LNCaP clone FGC (cell line): ENCODE measurements at regions not wholly inside any gene's neighbourhood (a gene's known extent, or its start where the extent isn't known, plus 50 kb on each side); places are given as distances from the start of the nearest gene placed in this dataset.

Experiments used
- DNase-seq: peaks from one replicate; pipeline ENCODE4 v3.0.0-alpha.2; 2011; ENCODE audit warnings: low read depth
- H3K4me3 ChIP-seq: 2 replicates; pipeline ENCODE4 v1.5.1; 2011; ENCODE audit warnings: mild to moderate bottlenecking, low read depth, low read length, control low read depth
- CTCF ChIP-seq: IDR thresholded peaks from 2 replicates; pipeline ENCODE4 v1.5.1; 2012; ENCODE audit warnings: mild to moderate bottlenecking; ENCODE audit not compliant: control insufficient read depth, insufficient read depth; ENCODE audit errors: extremely low read depth

DNA sequence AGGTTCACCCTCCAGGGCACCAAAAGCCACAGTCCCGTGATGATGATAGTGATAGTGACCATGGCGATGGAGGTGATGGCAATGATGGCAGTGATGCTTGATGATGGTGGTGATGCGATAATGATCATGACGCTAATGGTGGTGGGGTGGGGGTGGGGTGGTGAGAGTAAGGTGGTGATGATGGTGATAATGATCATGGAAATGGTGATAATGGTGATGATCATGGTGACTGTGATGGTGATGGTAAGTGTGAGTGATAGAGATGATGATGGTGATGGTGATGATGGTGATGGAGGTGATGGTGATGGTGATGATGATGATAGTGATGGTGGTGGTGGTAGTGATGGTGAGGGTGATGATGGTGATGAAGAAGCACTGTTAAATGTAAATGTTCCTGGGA is 96.9 kb downstream of the SYNE3 start:
- no peak for DNase-seq
- TF ChIP-seq CTCF = no peak
- no peak overlapping the region for H3K4me3 ChIP-seq

- H3K4me3 ChIP-seq = no peak overlapping the region
- no peak for TF ChIP-seq CTCF
- no peak for DNase-seq
These were observed 97.6 kb downstream of the SYNE3 start for GRCh38 chr14:95418858-95419257.

DNA sequence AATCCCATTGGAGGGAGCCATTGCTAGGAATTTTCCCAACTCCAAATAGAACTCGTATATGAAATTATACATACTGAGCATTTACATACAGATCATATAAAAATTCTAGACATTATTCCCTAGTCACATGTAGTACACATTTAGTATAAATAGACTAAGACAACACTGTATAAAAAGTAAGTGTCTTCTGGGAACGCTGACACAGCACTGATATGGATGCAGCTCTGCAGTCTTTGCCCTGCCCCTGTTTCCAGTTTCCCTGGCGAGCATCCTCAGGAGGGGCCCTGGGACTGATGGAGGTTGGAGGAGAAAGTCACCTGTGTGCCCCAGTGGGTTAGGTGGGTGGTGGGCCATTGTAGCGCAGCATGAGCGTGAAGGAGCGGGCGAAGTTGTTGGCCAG is 97.8 kb upstream of the CLMN start:
- H3K4me3 ChIP-seq = no peak overlapping the region
- TF ChIP-seq CTCF = no peak
- DNase-seq = no peak

DNA sequence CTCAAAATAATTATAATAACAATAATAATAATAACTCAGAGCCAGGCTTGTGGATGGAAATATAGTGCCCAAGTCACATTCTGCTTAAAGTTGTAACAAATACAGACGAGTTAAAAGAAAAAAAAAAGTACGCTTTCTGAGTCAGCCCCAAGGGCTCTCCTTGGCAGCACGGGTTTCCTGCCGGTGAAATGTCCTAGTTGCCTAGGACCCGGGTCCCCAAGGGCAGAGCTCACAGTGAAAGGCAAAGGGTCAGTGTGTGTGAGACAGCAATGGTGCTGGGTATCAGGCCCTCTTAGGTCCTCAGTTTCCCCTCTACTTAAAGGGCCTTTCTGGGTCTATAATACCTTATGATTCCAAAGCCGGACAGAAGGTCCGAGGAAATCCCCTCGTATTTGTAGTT is 96.3 kb upstream of the CLMN start:
- no peak for TF ChIP-seq CTCF
- H3K4me3 ChIP-seq = no peak overlapping the region

DNA sequence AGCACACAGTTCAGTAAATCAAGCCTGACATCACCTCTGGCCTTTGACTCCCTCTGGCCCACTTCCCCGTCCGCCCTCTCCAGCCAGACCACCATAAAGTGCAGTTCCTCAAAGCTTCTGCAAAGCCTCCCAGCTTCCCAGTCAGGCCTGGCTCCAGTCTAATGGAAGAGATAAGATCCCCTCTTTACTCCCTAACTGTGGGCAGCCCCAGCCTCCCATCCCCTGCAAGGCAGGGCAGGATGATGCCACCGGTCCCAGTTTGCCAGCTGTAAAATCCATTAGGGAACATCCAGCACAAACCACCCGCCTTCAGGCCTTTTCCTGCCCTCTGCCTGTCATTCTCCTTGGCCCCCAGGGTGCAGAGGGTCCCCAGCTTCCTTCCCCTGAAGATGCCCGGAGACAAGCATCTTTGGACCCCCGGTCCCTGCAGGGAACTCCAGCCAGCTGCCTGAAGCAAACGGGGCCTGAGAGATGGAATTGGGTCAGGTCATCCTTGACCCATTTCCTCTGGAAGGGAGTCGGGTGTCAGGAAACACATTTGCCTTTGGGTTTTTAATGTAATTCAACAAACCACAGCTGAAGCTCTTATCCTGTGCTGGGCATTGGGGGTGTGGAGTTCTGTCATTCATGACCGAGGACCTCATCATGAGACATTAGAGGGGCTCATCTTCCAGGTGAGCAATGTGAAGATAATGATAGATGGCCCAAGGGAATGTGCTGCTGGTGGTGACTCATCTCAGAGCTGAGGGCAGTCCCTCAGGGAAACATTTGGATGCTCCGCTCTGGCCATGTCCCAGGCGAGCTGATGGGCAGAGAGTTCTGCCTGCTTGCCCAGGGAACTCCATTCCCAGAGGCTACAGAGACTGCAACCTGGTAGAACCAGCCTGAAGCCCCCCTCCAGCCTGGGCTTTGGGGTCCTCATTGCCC is 93.8 kb upstream of the CLMN start:
- H3K4me3 ChIP-seq = no peak overlapping the region
- TF ChIP-seq CTCF = no peak
- no peak for DNase-seq

More for the DNA sequence above, 96.3 kb upstream of the CLMN start:
- no peak for DNase-seq

DNA sequence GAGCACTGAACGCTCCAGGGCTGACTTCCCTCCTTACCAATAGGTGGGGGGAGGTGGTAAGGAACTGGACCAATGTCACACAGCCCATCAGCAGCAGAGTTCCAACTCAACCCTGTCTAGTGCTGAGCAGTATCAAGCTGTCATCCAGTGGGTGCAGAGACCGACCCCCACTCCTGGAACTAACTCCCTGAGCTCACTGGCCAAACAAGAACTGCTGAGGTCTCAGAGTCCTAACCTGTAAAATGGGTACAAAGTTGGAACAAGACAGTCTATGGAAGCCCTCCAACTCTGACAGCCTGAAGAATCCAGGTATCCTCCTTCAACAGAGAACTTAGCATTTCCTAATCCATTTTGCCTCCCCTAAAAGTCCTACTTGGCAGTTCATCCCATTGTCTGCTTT is 91.1 kb upstream of the CLMN start:
- DNase-seq = no peak
- H3K4me3 ChIP-seq = no peak overlapping the region
- no peak for TF ChIP-seq CTCF
